22Rv1 (cell line): ENCODE measurements at regions not wholly inside any gene's neighbourhood (a gene's known extent, or its start where the extent isn't known, plus 50 kb on each side); places are given as distances from the start of the nearest gene placed in this dataset.

Experiments used
- CTCF ChIP-seq: fragments of 450-650 bp; IDR thresholded peaks from 2 replicates; pipeline ENCODE4 v1.5.1; 2017; ENCODE audit warnings: mild to moderate bottlenecking
- ZFX ChIP-seq: fragments of 450-650 bp; IDR thresholded peaks from 2 replicates; pipeline ENCODE4 v1.6.1; 2017; ENCODE audit warnings: antibody characterized with exemption, borderline replicate concordance

GRCh38 chr16:79747688-79748087, 147.2 kb upstream of the MAF start:
- TF ChIP-seq CTCF (no peak), ZFX (no peak)
